Tibial nerve (tissue), 4 donors: ENCODE measurements at regions not wholly inside any gene's neighbourhood (a gene's known extent, or its start where the extent isn't known, plus 50 kb on each side); places are given as distances from the start of the nearest gene placed in this dataset.
A peak's percentile ranks its signal among the peaks of the same experiment; 100 is the strongest.

ENCODE experiments used
- DNase-seq, 2 donors: peaks; one replicate each; pipeline ENCODE4 v3.0.0-alpha.2; 2019; ENCODE audit warnings: low spot score in 2 of 2
- H3K27ac ChIP-seq, 4 donors: fragments of 200-600 bp; sonication (generic) in 3 of 4; one replicate each; pipeline ENCODE4 v1.5.1; 2017 to 2019; ENCODE audit warnings: mild to moderate bottlenecking in 1 of 4
- H3K27me3 ChIP-seq, 2 donors: fragments of 200-600 bp; sonication (generic) in 1 of 2; one replicate each; pipeline versions ENCODE4 v1.5.1 to v1.6.0; 2017 to 2019
- H3K36me3 ChIP-seq, 3 donors: fragments of 200-600 bp; sonication (generic); one replicate each; pipeline ENCODE4 v1.5.1; 2018 to 2019
- H3K4me1 ChIP-seq, 4 donors: fragments of 200-600 bp; sonication (generic) in 3 of 4; one replicate each; pipeline ENCODE4 v1.5.1; 2017 to 2019
- H3K4me3 ChIP-seq, 4 donors: fragments of 200-600 bp; sonication (generic) in 3 of 4; one replicate each; pipeline ENCODE4 v1.5.1; 2017 to 2019; ENCODE audit warnings: mild to moderate bottlenecking in 1 of 4, moderate library complexity in 1 of 4
- H3K9me3 ChIP-seq, 4 donors: fragments of 200-600 bp; sonication (generic) in 3 of 4; one replicate each; pipeline ENCODE4 v1.5.1; 2017 to 2019
- CTCF ChIP-seq, 5 experiments: fragments of 200-600 bp in 3 of 5; fragments of 450-650 bp in 2 of 5; sonication (generic) in 3 of 5; IDR thresholded peaks; one replicate each; pipeline ENCODE4 v1.5.1; 2016 to 2019; ENCODE audit warnings: antibody characterized with exemption in 5 of 5, mild to moderate bottlenecking in 3 of 5, moderate library complexity in 2 of 5
- EP300 ChIP-seq, 2 donors: sonication (generic); formaldehyde crosslinking; IDR thresholded peaks; one replicate each; pipeline ENCODE4 v1.6.1; 2017; ENCODE audit warnings: antibody characterized with exemption in 2 of 2, mild to moderate bottlenecking in 1 of 2
- POLR2A ChIP-seq, 2 donors: fragments of 450-650 bp; IDR thresholded peaks; one replicate each; pipeline ENCODE4 v1.6.1; 2017; ENCODE audit warnings: antibody characterized with exemption in 2 of 2, mild to moderate bottlenecking in 2 of 2, moderate library complexity in 2 of 2
- WGBS, 2 donors: methylation state at CpG; one replicate each; pipeline ENCODE4 v1.1.5; 2018; 5-methylcytosine and 5-hydroxymethylcytosine counted together

DNA sequence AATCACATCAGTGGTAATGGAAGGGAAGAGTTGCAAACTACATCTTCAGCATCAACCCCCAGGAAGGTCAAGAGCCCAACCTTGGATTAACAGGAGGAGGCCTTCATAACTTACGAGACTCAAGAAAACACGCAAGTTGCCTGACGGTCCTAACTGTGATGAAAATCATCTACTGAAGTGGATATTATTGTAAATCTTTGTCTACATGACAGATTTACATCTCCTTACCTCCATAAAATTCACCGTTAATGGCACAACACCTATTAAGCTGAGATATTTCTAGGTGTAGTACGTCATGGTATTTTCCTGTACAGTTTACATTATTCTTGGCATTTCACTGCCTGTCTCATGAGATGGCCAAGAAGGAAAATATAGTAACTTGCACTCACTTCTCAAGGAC lies 332.0 kb downstream of the NSUN3 start:
- WGBS, 2 donors = 86 to 92% methylated on average over 5 of the region's 5 CpGs
- H3K27ac ChIP-seq = no peak overlapping the region
- no peaks in the 10 kb centered on the region for H3K36me3 ChIP-seq

DNA sequence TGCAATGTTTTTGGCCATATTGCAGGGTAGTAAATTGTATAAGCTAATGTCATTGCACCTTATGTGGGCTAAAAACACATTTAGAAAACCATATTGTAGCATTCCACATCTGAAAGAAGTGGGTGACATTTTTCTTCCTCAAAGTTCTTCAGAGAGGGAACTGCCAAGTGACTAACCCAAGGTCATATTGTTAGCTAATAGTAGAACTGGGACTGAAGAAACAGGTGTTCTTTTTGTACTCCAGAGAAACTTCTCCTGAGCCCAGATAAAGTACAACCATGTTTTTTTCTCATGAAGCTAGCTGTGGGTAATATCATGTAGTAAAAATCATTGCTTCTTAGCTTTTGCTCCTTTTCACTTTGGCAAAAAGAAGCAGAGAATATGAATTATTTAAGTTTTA lies 333.0 kb downstream of the NSUN3 start:
- Histone ChIP-seq H3K27ac (no peak overlapping the region), H3K36me3 (no peaks in the 10 kb centered on the region), H3K9me3 (no peaks in the 10 kb centered on the region), H3K4me1 (no peaks in the 10 kb centered on the region), H3K27me3 (no peaks in the 10 kb centered on the region), H3K4me3 (no peak overlapping the region)
- no peak for DNase-seq
- TF ChIP-seq EP300 (IDR thresholded peaks at IDR 0.05) (no peak), POLR2A (IDR thresholded peaks at IDR 0.05) (no peak), CTCF (IDR thresholded peaks at IDR 0.05) (no peak)

More for the DNA sequence above, 332.0 kb downstream of the NSUN3 start:
- H3K4me3 ChIP-seq = no peak overlapping the region
- DNase-seq = no peak
- no peaks in the 10 kb centered on the region for H3K4me1 ChIP-seq
- no peaks in the 10 kb centered on the region for H3K9me3 ChIP-seq
- TF ChIP-seq POLR2A (IDR thresholded peaks at IDR 0.05) (no peak), EP300 (IDR thresholded peaks at IDR 0.05) (no peak), CTCF (IDR thresholded peaks at IDR 0.05) (no peak)
- no peaks in the 10 kb centered on the region for H3K27me3 ChIP-seq

GRCh38 chr3:94398036-94398435 lies 335.2 kb downstream of the NSUN3 start:
- TF ChIP-seq CTCF (IDR thresholded peaks at IDR 0.05) (no peak), EP300 (IDR thresholded peaks at IDR 0.05) (no peak), POLR2A (IDR thresholded peaks at IDR 0.05) (no peak)
- H3K27me3 ChIP-seq = no peaks in the 10 kb centered on the region
- no peak for DNase-seq
- no peak overlapping the region for H3K4me3 ChIP-seq
- no peaks in the 10 kb centered on the region for H3K36me3 ChIP-seq
- H3K27ac ChIP-seq = no peak overlapping the region
- H3K4me1 ChIP-seq = no peaks in the 10 kb centered on the region
- 71 to 84% methylated on average over 1 of the region's 1 CpG for WGBS, 2 donors
- no peaks in the 10 kb centered on the region for H3K9me3 ChIP-seq

GRCh38 chr3:94401466-94401865 lies 338.6 kb downstream of the NSUN3 start:
- H3K4me3 ChIP-seq = no peak overlapping the region
- H3K36me3 ChIP-seq = no peaks in the 10 kb centered on the region
- H3K4me1 ChIP-seq = no peaks in the 10 kb centered on the region
- DNase-seq = no peak
- no peak overlapping the region for H3K27ac ChIP-seq
- H3K9me3 ChIP-seq = peaks cover 0 to 3% (median 0%) of the 10 kb centered on the region in 4 donors
- no peak for TF ChIP-seq CTCF (IDR thresholded peaks at IDR 0.05)
- TF ChIP-seq POLR2A (IDR thresholded peaks at IDR 0.05) = no peak
- no peak for TF ChIP-seq EP300 (IDR thresholded peaks at IDR 0.05)
- no peaks in the 10 kb centered on the region for H3K27me3 ChIP-seq

- no peaks in the 10 kb centered on the region for H3K4me1 ChIP-seq
- H3K9me3 ChIP-seq = peaks cover 0 to 3% (median 0%) of the 10 kb centered on the region in 4 donors
- no peaks in the 10 kb centered on the region for H3K27me3 ChIP-seq
- no peak overlapping the region for H3K4me3 ChIP-seq
- H3K36me3 ChIP-seq = no peaks in the 10 kb centered on the region
- WGBS, 2 donors = 69 to 83% methylated on average over 1 of the region's 1 CpG
- TF ChIP-seq EP300 (IDR thresholded peaks at IDR 0.05) (no peak), POLR2A (IDR thresholded peaks at IDR 0.05) (no peak), CTCF (IDR thresholded peaks at IDR 0.05) (no peak)
- no peak overlapping the region for H3K27ac ChIP-seq
- DNase-seq = peak in 1 of 2 donors; percentile 5
Observed at GRCh38 chr3:94402126-94402525, 339.3 kb downstream of the NSUN3 start.
